GM12878 (cell line): ENCODE measurements at regions not wholly inside any gene's neighbourhood (a gene's known extent, or its start where the extent isn't known, plus 50 kb on each side); places are given as distances from the start of the nearest gene placed in this dataset.

ENCODE experiments used
- ATAC-seq: fragments of 200-7000 bp; cut with Tn5 transposase; 3 replicates; pipeline ENCODE4 v1.9.1; 2020; ENCODE audit warnings: mild to moderate bottlenecking, moderate library complexity
- BruUV-seq: library from RNA; stranded (reverse); fragments of 400-500 nt; replicated peaks from 2 replicates; lab custom pipeline; 2021; lab: Mats Ljungman, UMichigan
- CTCF ChIA-PET: fragments of 300-600 bp; sonication (Branson Sonifier 250); formaldehyde crosslinking; extraction: SDS; loops from one replicate; lab custom pipeline; 2021; ENCODE audit warnings: inconsistent platforms; lab: Yijun Ruan, JAX
- POLR2A ChIA-PET: fragments of 350-600 bp; formaldehyde crosslinking; extraction: SDS; loops from one replicate; lab custom pipeline; 2021; ENCODE audit warnings: inconsistent platforms; lab: Charles Lee
- RAD21 ChIA-PET: fragments of 300-600 bp; sonication (Branson Sonifier 250); formaldehyde crosslinking; loops from one replicate; lab custom pipeline; 2023; ENCODE audit warnings: antibody characterized with exemption; ENCODE audit not compliant: unreplicated experiment; lab: Charles Lee
- SMC1A ChIA-PET: fragments of 300-600 bp; sonication (Branson Sonifier 250); formaldehyde crosslinking; loops from one replicate; lab custom pipeline; 2023; ENCODE audit not compliant: unreplicated experiment, uncharacterized antibody; lab: Charles Lee
- DNase-seq: peaks from one replicate; pipeline ENCODE4 v3.0.0-alpha.2; 2011; ENCODE audit warnings: low read depth, low spot score
- FAIRE-seq: peaks from 3 replicates; lab custom pipeline; 2011; peaks lifted over from hg19 to GRCh38; lab: Jason Lieb, UNC
- H2AFZ ChIP-seq: 2 replicates; pipeline ENCODE4 v1.6.0; 2011; ENCODE audit warnings: low read depth, low read length, control low read depth; ENCODE audit not compliant: control insufficient read depth
- H3K27ac ChIP-seq: 2 replicates; pipeline ENCODE4 v1.5.1; 2011; ENCODE audit warnings: control low read depth; ENCODE audit not compliant: control insufficient read depth, insufficient read depth
- H3K27me3 ChIP-seq, 2 experiments: replicated peaks in 1 of 2; 2 replicates each; pipeline versions ENCODE4 v1.6.0 to v1.6.1; 2011; ENCODE audit warnings: low read length in 1 of 2; ENCODE audit not compliant: control insufficient read depth in 2 of 2, insufficient read depth in 2 of 2
- H3K36me3 ChIP-seq, 2 experiments: 2 replicates each; pipeline ENCODE4 v1.5.1; 2011; ENCODE audit warnings: low read length in 1 of 2; ENCODE audit not compliant: control insufficient read depth in 2 of 2, insufficient read depth in 2 of 2
- H3K4me1 ChIP-seq: 2 replicates; pipeline ENCODE4 v1.6.1; 2011; ENCODE audit warnings: mild to moderate bottlenecking, low read length, moderate library complexity, mixed read lengths; ENCODE audit not compliant: control insufficient read depth, insufficient read depth
- H3K4me2 ChIP-seq: 2 replicates; pipeline ENCODE4 v1.6.0; 2011; ENCODE audit warnings: control low read depth; ENCODE audit not compliant: control insufficient read depth, insufficient read depth
- H3K4me3 ChIP-seq: fragments of 200-600 bp; sonication (generic); 2 replicates; pipeline ENCODE4 v1.5.1; 2016
- H3K79me2 ChIP-seq: 2 replicates; pipeline ENCODE4 v1.6.0; 2011; ENCODE audit warnings: low read length; ENCODE audit not compliant: control insufficient read depth, insufficient read depth
- H3K9ac ChIP-seq: 2 replicates; pipeline ENCODE4 v1.8.0; 2011; ENCODE audit warnings: low read length, control low read depth, mixed read lengths; ENCODE audit not compliant: control insufficient read depth, insufficient read depth
- H3K9me3 ChIP-seq: replicated peaks from 3 replicates; pipeline ENCODE4 v1.5.1; 2011; ENCODE audit warnings: mild to moderate bottlenecking, low read length; ENCODE audit not compliant: control insufficient read depth, insufficient read depth
- H4K20me1 ChIP-seq: 2 replicates; pipeline ENCODE4 v1.6.0; 2011; ENCODE audit not compliant: control insufficient read depth, insufficient read depth
- CEBPB ChIP-seq, 2 experiments: fragments of 150-350 bp in 1 of 2; IDR thresholded peaks; 2 replicates each; pipeline ENCODE4 v1.6.1; 2012 to 2014; ENCODE audit warnings: low read depth in 2 of 2, low read length in 2 of 2, borderline replicate concordance in 1 of 2, inconsistent platforms in 1 of 2
- FOXK2 ChIP-seq: fragments of 450-650 bp; IDR thresholded peaks from 2 replicates; pipeline ENCODE4 v1.6.1; 2017; ENCODE audit warnings: mild to moderate bottlenecking, moderate library complexity
- JUND ChIP-seq: IDR thresholded peaks from 2 replicates; pipeline ENCODE4 v1.6.1; 2012; ENCODE audit warnings: low read depth, mild to moderate bottlenecking, low read length, improper control_type of control experiment, moderate library complexity
- MTA3 ChIP-seq: IDR thresholded peaks from 2 replicates; pipeline ENCODE4 v1.6.1; 2012; ENCODE audit warnings: low read length, inconsistent platforms, borderline replicate concordance
- NR2C2 ChIP-seq: IDR thresholded peaks from 2 replicates; pipeline ENCODE4 v1.6.1; 2011; ENCODE audit warnings: borderline replicate concordance, low read depth; ENCODE audit not compliant: control insufficient read depth, insufficient read length
- RCOR1 ChIP-seq: conservative IDR thresholded peaks from 2 replicates; pipeline ENCODE4 v1.6.1; 2012; ENCODE audit warnings: low read depth, low read length, improper control_type of control experiment
- SIN3A ChIP-seq: IDR thresholded peaks from 2 replicates; pipeline ENCODE4 v1.6.1; 2012; ENCODE audit warnings: low read depth, low read length, improper control_type of control experiment
- SREBF1 ChIP-seq: IDR thresholded peaks from 2 replicates; pipeline ENCODE4 v1.6.1; 2012; ENCODE audit warnings: mild to moderate bottlenecking, low read length
- SREBF2 ChIP-seq: IDR thresholded peaks from 2 replicates; pipeline ENCODE4 v1.6.1; 2012; ENCODE audit warnings: mild to moderate bottlenecking, low read length
- ZNF217 ChIP-seq: fragments of 450-650 bp; IDR thresholded peaks from 2 replicates; pipeline ENCODE4 v1.6.1; 2017; ENCODE audit warnings: antibody characterized with exemption, mild to moderate bottlenecking
- WGBS: methylation state at CpG from one replicate; pipeline ENCODE4 v1.1.6; 2016; ENCODE audit warnings: low lambda C conversion rate; ENCODE audit not compliant: insufficient replicate concordance, insufficient coverage; ENCODE audit errors: missing lambda C conversion rate; 5-methylcytosine and 5-hydroxymethylcytosine counted together
- in situ Hi-C: fragments of 300-500 bp; cut with MboI; formaldehyde crosslinking; loops from 9 replicates; pipeline ENCODE4 v1.14.3; 2018; ENCODE audit warnings: mixed read lengths
- intact Hi-C: fragments of 100-400 bp; cut with micrococcal nuclease; formaldehyde crosslinking; loops from one replicate; pipeline ENCODE4 v1.14.2; 2022; ENCODE audit not compliant: unreplicated experiment
- TF ChIP-seq, protein P1 (sequence below): fragments of 450-650 bp; IDR thresholded peaks from 2 replicates; pipeline ENCODE4 v1.6.1; 2018; ENCODE audit warnings: borderline replicate concordance, mild to moderate bottlenecking; ENCODE audit not compliant: partially characterized antibody
- TF ChIP-seq, protein P2 (sequence below): fragments of 450-650 bp; IDR thresholded peaks from 2 replicates; pipeline ENCODE4 v1.6.1; 2016; ENCODE audit warnings: mild to moderate bottlenecking, moderate library complexity, borderline replicate concordance

DNA sequence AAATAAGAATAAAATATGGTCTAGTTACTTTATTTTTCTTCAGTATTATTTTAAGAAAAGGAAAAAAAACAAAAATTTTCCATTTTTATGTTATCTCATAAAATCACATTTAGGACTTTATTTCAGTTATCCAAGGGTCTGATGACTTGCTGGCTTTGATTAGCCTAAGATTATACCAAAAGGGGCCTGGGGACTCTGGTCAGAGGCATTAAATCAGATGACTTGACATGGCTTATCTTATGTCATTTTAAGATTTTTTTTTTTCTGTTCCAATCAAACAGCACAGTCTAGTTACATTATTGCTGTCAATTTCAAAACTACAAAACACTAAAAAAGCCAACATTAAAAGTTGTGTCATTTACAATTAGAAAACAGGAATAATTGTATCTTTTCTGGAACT is 725.4 kb upstream of the NR2F2 start (continued):
- TF ChIP-seq, protein P1, sequence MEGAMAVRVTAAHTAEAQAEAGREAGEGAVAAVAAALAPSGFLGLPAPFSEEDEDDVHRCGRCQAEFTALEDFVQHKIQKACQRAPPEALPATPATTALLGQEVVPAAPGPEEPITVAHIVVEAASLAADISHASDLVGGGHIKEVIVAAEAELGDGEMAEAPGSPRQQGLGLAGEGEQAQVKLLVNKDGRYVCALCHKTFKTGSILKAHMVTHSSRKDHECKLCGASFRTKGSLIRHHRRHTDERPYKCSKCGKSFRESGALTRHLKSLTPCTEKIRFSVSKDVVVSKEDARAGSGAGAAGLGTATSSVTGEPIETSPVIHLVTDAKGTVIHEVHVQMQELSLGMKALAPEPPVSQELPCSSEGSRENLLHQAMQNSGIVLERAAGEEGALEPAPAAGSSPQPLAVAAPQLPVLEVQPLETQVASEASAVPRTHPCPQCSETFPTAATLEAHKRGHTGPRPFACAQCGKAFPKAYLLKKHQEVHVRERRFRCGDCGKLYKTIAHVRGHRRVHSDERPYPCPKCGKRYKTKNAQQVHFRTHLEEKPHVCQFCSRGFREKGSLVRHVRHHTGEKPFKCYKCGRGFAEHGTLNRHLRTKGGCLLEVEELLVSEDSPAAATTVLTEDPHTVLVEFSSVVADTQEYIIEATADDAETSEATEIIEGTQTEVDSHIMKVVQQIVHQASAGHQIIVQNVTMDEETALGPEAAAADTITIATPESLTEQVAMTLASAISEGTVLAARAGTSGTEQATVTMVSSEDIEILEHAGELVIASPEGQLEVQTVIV: no peak
- TF ChIP-seq NR2C2 (no peak), JUND (no peak)
- TF ChIP-seq, all 136 proteins: peak for 0

DNA sequence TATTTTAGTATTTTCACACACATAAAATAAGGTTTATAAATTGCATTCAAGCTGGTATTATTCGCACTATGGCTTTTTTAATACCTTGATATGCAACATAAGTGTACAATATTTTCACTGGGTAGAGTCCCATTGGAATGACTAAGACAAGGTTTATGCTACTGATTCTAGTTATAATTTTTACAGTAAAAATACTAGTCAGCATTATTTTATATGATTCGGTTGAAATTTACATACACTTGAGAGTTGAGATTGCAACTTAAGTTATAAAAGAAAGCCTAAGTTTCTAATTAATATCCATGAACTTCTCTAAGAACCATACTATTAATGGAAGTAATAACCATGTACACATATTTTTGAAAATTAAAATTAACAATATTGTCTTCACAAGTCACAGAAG is 723.9 kb upstream of the NR2F2 start:
- no peak for ATAC-seq
- Histone ChIP-seq H3K36me3 (no peaks in the 10 kb centered on the region), H3K4me2 (no peak overlapping the region), H3K4me1 (no peaks in the 10 kb centered on the region), H3K79me2 (no peaks in the 10 kb centered on the region), H3K27me3 (no peaks in the 10 kb centered on the region), H4K20me1 (no peaks in the 10 kb centered on the region), H2AFZ (no peak overlapping the region), H3K27ac (no peak overlapping the region), H3K9me3 (no peaks in the 10 kb centered on the region), H3K9ac (no peak overlapping the region), H3K4me3 (no peak overlapping the region)
- ChIA-PET RAD21 (no interaction called here), POLR2A (no interaction called here), CTCF (interaction anchor here (1.1 to 1.2 kb wide), 2 partner anchors 12 to 16 kb away, joined by 3 to 4 read pairs; no protein-coding TSS in a partner anchor), SMC1A (interaction anchor here (0.7 kb wide), 1 partner anchor 181 kb away, joined by 3 read pairs; no protein-coding TSS in a partner anchor)
- TF ChIP-seq ZNF217 (no peak), SIN3A (no peak), MTA3 (no peak), RCOR1 (no peak), FOXK2 (no peak), NR2C2 (no peak), CEBPB (IDR thresholded peaks at IDR 0.05; ENCODE audit: borderline replicate concordance in 1 of 2, low read depth in 2 of 2, low read length in 2 of 2) (no peak), SREBF2 (no peak), SREBF1 (no peak)
- TF ChIP-seq, protein P2, sequence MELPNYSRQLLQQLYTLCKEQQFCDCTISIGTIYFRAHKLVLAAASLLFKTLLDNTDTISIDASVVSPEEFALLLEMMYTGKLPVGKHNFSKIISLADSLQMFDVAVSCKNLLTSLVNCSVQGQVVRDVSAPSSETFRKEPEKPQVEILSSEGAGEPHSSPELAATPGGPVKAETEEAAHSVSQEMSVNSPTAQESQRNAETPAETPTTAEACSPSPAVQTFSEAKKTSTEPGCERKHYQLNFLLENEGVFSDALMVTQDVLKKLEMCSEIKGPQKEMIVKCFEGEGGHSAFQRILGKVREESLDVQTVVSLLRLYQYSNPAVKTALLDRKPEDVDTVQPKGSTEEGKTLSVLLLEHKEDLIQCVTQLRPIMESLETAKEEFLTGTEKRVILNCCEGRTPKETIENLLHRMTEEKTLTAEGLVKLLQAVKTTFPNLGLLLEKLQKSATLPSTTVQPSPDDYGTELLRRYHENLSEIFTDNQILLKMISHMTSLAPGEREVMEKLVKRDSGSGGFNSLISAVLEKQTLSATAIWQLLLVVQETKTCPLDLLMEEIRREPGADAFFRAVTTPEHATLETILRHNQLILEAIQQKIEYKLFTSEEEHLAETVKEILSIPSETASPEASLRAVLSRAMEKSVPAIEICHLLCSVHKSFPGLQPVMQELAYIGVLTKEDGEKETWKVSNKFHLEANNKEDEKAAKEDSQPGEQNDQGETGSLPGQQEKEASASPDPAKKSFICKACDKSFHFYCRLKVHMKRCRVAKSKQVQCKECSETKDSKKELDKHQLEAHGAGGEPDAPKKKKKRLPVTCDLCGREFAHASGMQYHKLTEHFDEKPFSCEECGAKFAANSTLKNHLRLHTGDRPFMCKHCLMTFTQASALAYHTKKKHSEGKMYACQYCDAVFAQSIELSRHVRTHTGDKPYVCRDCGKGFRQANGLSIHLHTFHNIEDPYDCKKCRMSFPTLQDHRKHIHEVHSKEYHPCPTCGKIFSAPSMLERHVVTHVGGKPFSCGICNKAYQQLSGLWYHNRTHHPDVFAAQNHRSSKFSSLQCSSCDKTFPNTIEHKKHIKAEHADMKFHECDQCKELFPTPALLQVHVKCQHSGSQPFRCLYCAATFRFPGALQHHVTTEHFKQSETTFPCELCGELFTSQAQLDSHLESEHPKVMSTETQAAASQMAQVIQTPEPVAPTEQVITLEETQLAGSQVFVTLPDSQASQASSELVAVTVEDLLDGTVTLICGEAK: no peak
- in situ Hi-C loops (no loop called here), intact Hi-C loops (no loop called here)
- WGBS: 38% methylated on average over 2 of the region's 2 CpGs
- no peak for DNase-seq
- FAIRE-seq: no peak
- BruUV-seq: no TSS peak
